ENCODE measurements at regions not wholly inside any gene's neighbourhood (a gene's known extent, or its start where the extent isn't known, plus 50 kb on each side); places are given as distances from the start of the nearest gene placed in this dataset.

DNA sequence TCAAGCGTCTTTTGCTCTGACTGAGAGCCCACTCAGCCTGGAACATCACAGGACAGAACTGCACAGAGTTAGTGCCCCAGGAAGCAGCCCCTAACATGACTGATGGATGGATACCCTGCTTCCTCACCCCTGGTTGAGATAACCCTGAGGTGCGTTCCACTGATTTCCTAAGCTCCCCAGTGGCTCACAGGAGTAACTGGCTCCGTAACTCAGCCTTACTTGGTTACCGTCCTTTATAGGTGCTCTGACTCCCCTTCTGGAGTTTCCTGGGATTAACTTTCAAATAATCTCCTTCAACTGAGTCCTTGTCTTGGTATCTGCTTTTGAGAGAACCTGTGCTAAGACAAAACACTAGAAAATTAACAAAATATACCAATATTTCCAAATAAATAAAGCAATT lies 449.5 kb downstream of the AGTPBP1 start:
- Histone ChIP-seq H3K36me3 (replicated peaks in 1 of 2; ENCODE audit: control extremely low read depth in 1 of 2, control insufficient read depth in 1 of 2, extremely low read depth in 1 of 2, insufficient read depth in 2 of 2, low read length in 1 of 2) (no peaks in the 10 kb centered on the region), H3K4me2 (replicated peaks; ENCODE audit: low read depth, low read length, poor library complexity, severe bottlenecking) (no peak overlapping the region), H3K9me3 (ENCODE audit: control extremely low read depth in 1 of 3, control insufficient read depth in 2 of 3, insufficient read depth in 1 of 3, low read length in 2 of 3) (peaks cover 0 to 6% (median 0%) of the 10 kb centered on the region in 3 donors), H3K27ac (ENCODE audit: low read length in 2 of 2) (no peak overlapping the region), H3K4me3 (ENCODE audit: control extremely low read depth in 1 of 5, extremely low read depth in 1 of 5, insufficient read depth in 1 of 5, low read depth in 2 of 5, low read length in 4 of 5) (no peak overlapping the region), H2AFZ (ENCODE audit: insufficient read depth, low read depth, low read length, poor library complexity, severe bottlenecking) (no peak overlapping the region), H3K9ac (ENCODE audit: low read length) (no peak overlapping the region), H3K4me1 (ENCODE audit: control insufficient read depth in 2 of 2, insufficient read depth in 2 of 2, low read length in 2 of 2) (no peaks in the 10 kb centered on the region), H3K79me2 (ENCODE audit: control insufficient read depth, insufficient read depth, low read length) (no peaks in the 10 kb centered on the region), H3K27me3 (replicated peaks in 1 of 4; ENCODE audit: control extremely low read depth in 1 of 4, control insufficient read depth in 3 of 4, insufficient read depth in 4 of 4, low read length in 3 of 4) (no peaks in the 10 kb centered on the region), H4K20me1 (ENCODE audit: control insufficient read depth, insufficient read depth, low read length, poor library complexity, severe bottlenecking) (no peaks in the 10 kb centered on the region)
- DNase-seq: no peak
- no peak for ATAC-seq (ENCODE audit: low read depth)
- peaks cover 23% of the 10 kb centered on the region for H3K27me3 Mint-ChIP-seq
- TF ChIP-seq EZH2 (IDR thresholded peaks at IDR 0.05; ENCODE audit: borderline replicate concordance, insufficient read depth, low read depth, low read length, poor library complexity, severe bottlenecking): no peak
- TF ChIP-seq, protein P1, sequence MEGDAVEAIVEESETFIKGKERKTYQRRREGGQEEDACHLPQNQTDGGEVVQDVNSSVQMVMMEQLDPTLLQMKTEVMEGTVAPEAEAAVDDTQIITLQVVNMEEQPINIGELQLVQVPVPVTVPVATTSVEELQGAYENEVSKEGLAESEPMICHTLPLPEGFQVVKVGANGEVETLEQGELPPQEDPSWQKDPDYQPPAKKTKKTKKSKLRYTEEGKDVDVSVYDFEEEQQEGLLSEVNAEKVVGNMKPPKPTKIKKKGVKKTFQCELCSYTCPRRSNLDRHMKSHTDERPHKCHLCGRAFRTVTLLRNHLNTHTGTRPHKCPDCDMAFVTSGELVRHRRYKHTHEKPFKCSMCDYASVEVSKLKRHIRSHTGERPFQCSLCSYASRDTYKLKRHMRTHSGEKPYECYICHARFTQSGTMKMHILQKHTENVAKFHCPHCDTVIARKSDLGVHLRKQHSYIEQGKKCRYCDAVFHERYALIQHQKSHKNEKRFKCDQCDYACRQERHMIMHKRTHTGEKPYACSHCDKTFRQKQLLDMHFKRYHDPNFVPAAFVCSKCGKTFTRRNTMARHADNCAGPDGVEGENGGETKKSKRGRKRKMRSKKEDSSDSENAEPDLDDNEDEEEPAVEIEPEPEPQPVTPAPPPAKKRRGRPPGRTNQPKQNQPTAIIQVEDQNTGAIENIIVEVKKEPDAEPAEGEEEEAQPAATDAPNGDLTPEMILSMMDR (IDR thresholded peaks at IDR 0.05): no peak
- CTCF ChIA-PET: no interaction called here
- H3K9me3 Mint-ChIP-seq (ENCODE audit: insufficient read depth): no peaks in the 10 kb centered on the region
- no peak overlapping the region for H3K4me3 Mint-ChIP-seq
- intact Hi-C loops (cut with micrococcal nuclease): no loop called here
- WGBS (ENCODE audit: insufficient coverage): 76% methylated on average over 4 of the region's 4 CpGs
- no peak overlapping the region for H3K27ac Mint-ChIP-seq
- POLR2A ChIA-PET: no interaction called here
- H3K4me1 Mint-ChIP-seq: peaks cover 7% of the 10 kb centered on the region

DNA sequence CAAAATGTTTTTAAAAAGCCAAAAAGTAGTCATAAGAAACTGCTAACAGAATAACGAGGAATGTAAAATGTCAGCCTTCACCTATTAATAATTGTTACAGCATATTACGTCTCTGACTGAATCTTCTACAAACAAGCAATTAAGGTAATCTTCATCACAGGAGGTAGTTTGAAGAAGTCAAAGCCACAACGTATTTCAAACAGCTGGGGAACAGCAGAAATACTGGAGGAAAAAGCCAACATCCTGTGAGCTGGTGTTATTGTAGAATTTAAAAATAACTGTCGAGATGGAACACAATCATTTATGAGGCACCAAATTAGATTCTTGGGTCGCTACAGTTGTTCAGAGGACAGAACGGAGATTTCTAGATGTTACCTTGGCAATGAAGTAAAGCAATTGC lies 450.5 kb downstream of the AGTPBP1 start:
- no peak overlapping the region for H2AFZ ChIP-seq (ENCODE audit: insufficient read depth, low read depth, low read length, poor library complexity, severe bottlenecking)
- 4% methylated on average over 4 of the region's 6 CpGs for WGBS (ENCODE audit: insufficient coverage)
- no peak overlapping the region for H3K4me3 ChIP-seq (ENCODE audit: control extremely low read depth in 1 of 5, extremely low read depth in 1 of 5, insufficient read depth in 1 of 5, low read depth in 2 of 5, low read length in 4 of 5)
- no peak overlapping the region for H3K9ac ChIP-seq (ENCODE audit: low read length)
- H3K4me2 ChIP-seq (replicated peaks; ENCODE audit: low read depth, low read length, poor library complexity, severe bottlenecking): no peak overlapping the region
- no peaks in the 10 kb centered on the region for H3K27me3 ChIP-seq (replicated peaks in 1 of 4; ENCODE audit: control extremely low read depth in 1 of 4, control insufficient read depth in 3 of 4, insufficient read depth in 4 of 4, low read length in 3 of 4)
- ChIA-PET POLR2A (no interaction called here), CTCF (no interaction called here)
- intact Hi-C loops (cut with micrococcal nuclease): no loop called here
- no peaks in the 10 kb centered on the region for H4K20me1 ChIP-seq (ENCODE audit: control insufficient read depth, insufficient read depth, low read length, poor library complexity, severe bottlenecking)
- no peaks in the 10 kb centered on the region for H3K79me2 ChIP-seq (ENCODE audit: control insufficient read depth, insufficient read depth, low read length)
- no peaks in the 10 kb centered on the region for H3K36me3 ChIP-seq (replicated peaks in 1 of 2; ENCODE audit: control extremely low read depth in 1 of 2, control insufficient read depth in 1 of 2, extremely low read depth in 1 of 2, insufficient read depth in 2 of 2, low read length in 1 of 2)
- no peak for ATAC-seq (ENCODE audit: low read depth)
- TF ChIP-seq EZH2 (IDR thresholded peaks at IDR 0.05; ENCODE audit: borderline replicate concordance, insufficient read depth, low read depth, low read length, poor library complexity, severe bottlenecking): no peak
- TF ChIP-seq, protein P1 (IDR thresholded peaks at IDR 0.05): no peak
- H3K27me3 Mint-ChIP-seq: peaks cover 23% of the 10 kb centered on the region
- H3K4me1 ChIP-seq (ENCODE audit: control insufficient read depth in 2 of 2, insufficient read depth in 2 of 2, low read length in 2 of 2): no peaks in the 10 kb centered on the region
- no peak overlapping the region for H3K27ac ChIP-seq (ENCODE audit: low read length in 2 of 2)
- no peaks in the 10 kb centered on the region for H3K9me3 Mint-ChIP-seq (ENCODE audit: insufficient read depth)
- no peak overlapping the region for H3K4me3 Mint-ChIP-seq
- H3K27ac Mint-ChIP-seq: no peak overlapping the region
- H3K4me1 Mint-ChIP-seq: peaks cover 7% of the 10 kb centered on the region
- H3K9me3 ChIP-seq (ENCODE audit: control extremely low read depth in 1 of 3, control insufficient read depth in 2 of 3, insufficient read depth in 1 of 3, low read length in 2 of 3): peaks cover 0 to 6% (median 0%) of the 10 kb centered on the region in 3 donors
- DNase-seq: no peak

Measured in B cell (primary cell).